Gastrocnemius medialis (tissue), 4 donors: ENCODE measurements at regions not wholly inside any gene's neighbourhood (a gene's known extent, or its start where the extent isn't known, plus 50 kb on each side); places are given as distances from the start of the nearest gene placed in this dataset.

Experiments
- POLR2A ChIP-seq, 2 donors: fragments of 450-650 bp; IDR thresholded peaks; one replicate each; pipeline ENCODE4 v1.6.1; 2017; ENCODE audit warnings: antibody characterized with exemption in 2 of 2, mild to moderate bottlenecking in 2 of 2, moderate library complexity in 2 of 2
- TF ChIP-seq, protein P1 (sequence below), 5 experiments: fragments of 450-650 bp in 3 of 5; fragments of 200-600 bp in 2 of 5; sonication (generic) in 2 of 5; IDR thresholded peaks in 4 of 5; conservative IDR thresholded peaks in 1 of 5; 1 replicate in 4 of 5; 2 replicates in 1 of 5; pipeline ENCODE4 v1.5.1; 2016 to 2019; ENCODE audit warnings: antibody characterized with exemption in 5 of 5, mild to moderate bottlenecking in 3 of 5, moderate library complexity in 3 of 5

DNA sequence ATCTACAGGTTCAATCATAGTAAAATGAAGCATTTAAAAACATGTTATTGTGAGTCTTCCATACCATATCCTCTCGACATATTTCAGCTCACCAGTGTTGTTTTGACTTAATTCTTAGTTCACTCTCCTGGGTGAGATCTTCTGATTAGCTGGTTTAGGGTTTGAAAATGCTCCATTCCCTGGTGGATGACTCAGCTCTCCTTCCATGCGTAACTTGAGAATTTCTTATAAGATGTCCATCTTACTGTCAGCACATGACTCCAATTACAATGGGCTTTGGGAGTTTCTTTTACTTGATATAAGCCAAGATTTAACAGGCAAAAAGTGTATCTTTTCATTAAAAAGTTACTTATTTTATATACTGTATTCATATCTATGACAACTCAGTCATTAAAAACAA, 476.5 kb downstream of the BRINP3 start:
- no peak for TF ChIP-seq POLR2A (IDR thresholded peaks at IDR 0.05)
- TF ChIP-seq, protein P1, sequence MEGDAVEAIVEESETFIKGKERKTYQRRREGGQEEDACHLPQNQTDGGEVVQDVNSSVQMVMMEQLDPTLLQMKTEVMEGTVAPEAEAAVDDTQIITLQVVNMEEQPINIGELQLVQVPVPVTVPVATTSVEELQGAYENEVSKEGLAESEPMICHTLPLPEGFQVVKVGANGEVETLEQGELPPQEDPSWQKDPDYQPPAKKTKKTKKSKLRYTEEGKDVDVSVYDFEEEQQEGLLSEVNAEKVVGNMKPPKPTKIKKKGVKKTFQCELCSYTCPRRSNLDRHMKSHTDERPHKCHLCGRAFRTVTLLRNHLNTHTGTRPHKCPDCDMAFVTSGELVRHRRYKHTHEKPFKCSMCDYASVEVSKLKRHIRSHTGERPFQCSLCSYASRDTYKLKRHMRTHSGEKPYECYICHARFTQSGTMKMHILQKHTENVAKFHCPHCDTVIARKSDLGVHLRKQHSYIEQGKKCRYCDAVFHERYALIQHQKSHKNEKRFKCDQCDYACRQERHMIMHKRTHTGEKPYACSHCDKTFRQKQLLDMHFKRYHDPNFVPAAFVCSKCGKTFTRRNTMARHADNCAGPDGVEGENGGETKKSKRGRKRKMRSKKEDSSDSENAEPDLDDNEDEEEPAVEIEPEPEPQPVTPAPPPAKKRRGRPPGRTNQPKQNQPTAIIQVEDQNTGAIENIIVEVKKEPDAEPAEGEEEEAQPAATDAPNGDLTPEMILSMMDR (IDR thresholded peaks at IDR 0.05 in 4 of 5, conservative IDR thresholded peaks at IDR 0.05 in 1 of 5): no peak
